H9 (cell line): ENCODE measurements at regions not wholly inside any gene's neighbourhood (a gene's known extent, or its start where the extent isn't known, plus 50 kb on each side); places are given as distances from the start of the nearest gene placed in this dataset.

Experiments used
- DNase-seq: peaks from one replicate; pipeline ENCODE4 v3.0.0-alpha.2; 2017
- H2AFZ ChIP-seq: one replicate; pipeline ENCODE4 v1.6.1; 2013; ENCODE audit warnings: mild to moderate bottlenecking, low read length, control low read depth, moderate library complexity
- H2AK5ac ChIP-seq: 2 replicates; pipeline ENCODE4 v1.6.1; 2013; ENCODE audit warnings: low read length, control low read depth, mixed read lengths; ENCODE audit not compliant: insufficient read length
- H2BK120ac ChIP-seq: one replicate; pipeline ENCODE4 v1.6.1; 2013; ENCODE audit warnings: low read depth, mild to moderate bottlenecking, low read length, control low read depth, inconsistent platforms; ENCODE audit not compliant: poor library complexity, severe bottlenecking
- H2BK12ac ChIP-seq: 2 replicates; pipeline ENCODE4 v1.6.1; 2013; ENCODE audit warnings: low read length, control low read depth, mixed read lengths, low read depth; ENCODE audit not compliant: insufficient read length
- H2BK15ac ChIP-seq: 2 replicates; pipeline ENCODE4 v1.6.1; 2013; ENCODE audit warnings: low read depth, low read length, control low read depth
- H2BK20ac ChIP-seq: one replicate; pipeline ENCODE4 v1.6.1; 2013; ENCODE audit warnings: low read depth, mild to moderate bottlenecking, low read length, control low read depth, inconsistent platforms; ENCODE audit not compliant: poor library complexity, severe bottlenecking
- H2BK5ac ChIP-seq: 2 replicates; pipeline ENCODE4 v1.6.1; 2013; ENCODE audit warnings: low read length, control low read depth, mixed read lengths; ENCODE audit not compliant: insufficient read length
- H3K14ac ChIP-seq: 2 replicates; pipeline ENCODE4 v1.6.1; 2013; ENCODE audit warnings: low read length, control low read depth; ENCODE audit not compliant: insufficient read depth
- H3K18ac ChIP-seq: 2 replicates; pipeline ENCODE4 v1.6.1; 2013; ENCODE audit warnings: low read depth, mild to moderate bottlenecking, mixed read lengths, low read length, control low read depth; ENCODE audit not compliant: insufficient read length
- H3K23ac ChIP-seq: 2 replicates; pipeline ENCODE4 v1.6.1; 2013; ENCODE audit warnings: low read length, control low read depth, mixed read lengths, low read depth; ENCODE audit not compliant: insufficient read length
- H3K23me2 ChIP-seq: 2 replicates; pipeline ENCODE4 v1.6.1; 2013; ENCODE audit warnings: low read depth, mild to moderate bottlenecking, mixed read lengths, low read length, control low read depth; ENCODE audit not compliant: insufficient read length, poor library complexity, severe bottlenecking
- H3K27ac ChIP-seq: 2 replicates; pipeline ENCODE4 v1.5.1; 2013; ENCODE audit warnings: low read length, control low read depth, mixed read lengths, low read depth; ENCODE audit not compliant: insufficient read length
- H3K27me3 ChIP-seq: 2 replicates; pipeline ENCODE4 v1.6.1; 2013; ENCODE audit warnings: low read length, control low read depth, inconsistent platforms; ENCODE audit not compliant: insufficient read depth
- H3K4ac ChIP-seq: 2 replicates; pipeline ENCODE4 v1.6.1; 2013; ENCODE audit warnings: low read depth, mild to moderate bottlenecking, control low read depth, inconsistent platforms, low read length, moderate library complexity
- H3K4me1 ChIP-seq: 2 replicates; pipeline ENCODE4 v1.6.1; 2013; ENCODE audit warnings: low read length, control low read depth, inconsistent platforms; ENCODE audit not compliant: insufficient read depth
- H3K4me2 ChIP-seq: 2 replicates; pipeline ENCODE4 v1.6.1; 2013; ENCODE audit warnings: low read length, control low read depth, mixed read lengths; ENCODE audit not compliant: insufficient read length, insufficient read depth
- H3K56ac ChIP-seq: 2 replicates; pipeline ENCODE4 v1.6.1; 2013; ENCODE audit warnings: low read depth, mild to moderate bottlenecking, mixed read lengths, low read length, control low read depth; ENCODE audit not compliant: insufficient read length
- H3K79me1 ChIP-seq: 2 replicates; pipeline ENCODE4 v1.6.1; 2013; ENCODE audit warnings: low read depth, mild to moderate bottlenecking, moderate library complexity, low read length, control low read depth, inconsistent platforms; ENCODE audit not compliant: insufficient read depth, poor library complexity, severe bottlenecking
- H3K79me2 ChIP-seq: 2 replicates; pipeline ENCODE4 v1.6.1; 2013; ENCODE audit warnings: low read length, control low read depth, inconsistent platforms; ENCODE audit not compliant: insufficient read depth
- H3K9ac ChIP-seq: 2 replicates; pipeline ENCODE4 v1.6.1; 2013; ENCODE audit warnings: low read length, control low read depth, mixed read lengths; ENCODE audit not compliant: insufficient read length; ENCODE audit errors: extremely low read depth
- H3K9me3 ChIP-seq: one replicate; pipeline ENCODE4 v1.6.1; 2013; ENCODE audit warnings: low read depth, low read length, inconsistent platforms; ENCODE audit not compliant: control insufficient read depth
- H3T11ph ChIP-seq: one replicate; pipeline ENCODE4 v1.6.1; 2013; ENCODE audit warnings: mild to moderate bottlenecking, low read length, control low read depth, inconsistent platforms
- H4K20me1 ChIP-seq: one replicate; pipeline ENCODE4 v1.6.1; 2013; ENCODE audit not compliant: control insufficient read depth, insufficient read length, insufficient read depth
- H4K5ac ChIP-seq: 2 replicates; pipeline ENCODE4 v1.6.1; 2013; ENCODE audit warnings: low read depth, mild to moderate bottlenecking, mixed read lengths, low read length, control low read depth; ENCODE audit not compliant: insufficient read length
- H4K8ac ChIP-seq: replicated peaks from 2 replicates; pipeline ENCODE4 v1.6.1; 2013; ENCODE audit warnings: low read length, control low read depth, mixed read lengths, low read depth; ENCODE audit not compliant: insufficient read length
- H4K91ac ChIP-seq: 2 replicates; pipeline ENCODE4 v1.6.1; 2013; ENCODE audit warnings: low read depth, mild to moderate bottlenecking, moderate library complexity, mixed read lengths, low read length, control low read depth; ENCODE audit not compliant: insufficient read length
- H3K27ac Mint-ChIP-seq, 3 experiments: 2 replicates in 2 of 3; 3 replicates in 1 of 3; pipeline ENCODE4 v1.8.0; 2020 to 2021; ENCODE audit warnings: mixed read lengths in 3 of 3, mild to moderate bottlenecking in 1 of 3, moderate library complexity in 1 of 3
- H3K27me3 Mint-ChIP-seq: 2 replicates; pipeline ENCODE4 v1.8.0; 2021; ENCODE audit warnings: low read depth, mild to moderate bottlenecking, moderate library complexity, mixed read lengths
- H3K36me3 Mint-ChIP-seq, 3 experiments: 2 replicates in 2 of 3; 3 replicates in 1 of 3; pipeline ENCODE4 v1.8.0; 2020 to 2021; ENCODE audit warnings: low read depth in 3 of 3, mixed read lengths in 3 of 3; ENCODE audit not compliant: insufficient read depth in 1 of 3
- H3K4me1 Mint-ChIP-seq, 2 experiments: 2 replicates each; pipeline ENCODE4 v1.8.0; 2020; ENCODE audit warnings: mixed read lengths in 2 of 2
- H3K4me3 Mint-ChIP-seq, 2 experiments: 2 replicates in 1 of 2; 3 replicates in 1 of 2; pipeline ENCODE4 v1.8.0; 2020 to 2021; ENCODE audit warnings: mild to moderate bottlenecking in 2 of 2, mixed read lengths in 2 of 2, moderate library complexity in 1 of 2
- H3K9me3 Mint-ChIP-seq, 2 experiments: 2 replicates in 1 of 2; 3 replicates in 1 of 2; pipeline ENCODE4 v1.8.0; 2020; ENCODE audit warnings: mild to moderate bottlenecking in 2 of 2, mixed read lengths in 2 of 2, moderate library complexity in 1 of 2
- WGBS: extraction: QIAGEN DNeasy Blood & Tissue Kit; methylation state at CpG from one replicate; pipeline ENCODE4 v1.1.7; 2013; ENCODE audit warnings: missing lambda C conversion rate, low lambda C conversion rate, mixed read lengths; ENCODE audit not compliant: insufficient read length; ENCODE audit errors: extremely low coverage; 5-methylcytosine and 5-hydroxymethylcytosine counted together
- TF ChIP-seq, protein P1 (sequence below): fragments of 200-600 bp; sonication (generic); conservative IDR thresholded peaks from 3 replicates; pipeline ENCODE4 v1.8.0; 2021; ENCODE audit warnings: antibody characterized with exemption, mild to moderate bottlenecking

DNA sequence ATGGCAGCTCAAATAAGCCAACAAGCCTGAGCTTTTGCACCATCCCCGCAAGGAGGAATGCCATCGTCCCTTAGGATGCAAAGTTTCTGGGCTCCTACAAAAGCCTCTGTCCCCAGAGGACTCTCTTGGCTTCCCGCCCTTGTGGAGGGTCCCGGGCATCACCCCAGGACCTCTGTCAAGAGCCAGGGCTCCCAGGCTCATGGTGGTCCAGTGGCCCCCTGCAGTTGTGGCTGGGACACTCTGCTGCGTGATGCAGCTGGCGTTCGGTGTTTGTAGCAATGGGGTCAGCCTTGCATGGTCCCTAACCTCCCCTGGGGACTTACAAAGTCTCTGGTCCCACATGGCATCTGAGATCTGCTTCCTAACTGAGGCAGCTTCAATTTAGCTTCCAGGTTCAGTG lies 104.7 kb downstream of the RIPK4 start:
- Histone ChIP-seq H2BK20ac (no peak overlapping the region), H3K9me3 (no peaks in the 10 kb centered on the region), H2BK5ac (no peak overlapping the region), H3K4me1 (no peaks in the 10 kb centered on the region; the same call in 1 of the 2 replicates), H3K23me2 (no peaks in the 10 kb centered on the region), H3K27ac (no peak overlapping the region), H3K79me1 (no peaks in the 10 kb centered on the region), H3K4me2 (no peak overlapping the region), H4K5ac (no peak overlapping the region), H4K8ac (no peak overlapping the region), H3K23ac (no peak overlapping the region), H4K20me1 (no peaks in the 10 kb centered on the region), H3K18ac (no peak overlapping the region), H3K9ac (no peak overlapping the region), H3K14ac (no peak overlapping the region), H3T11ph (no peak overlapping the region), H2AK5ac (no peak overlapping the region), H3K56ac (no peak overlapping the region), H2AFZ (no peak overlapping the region), H2BK120ac (no peak overlapping the region), H2BK12ac (no peak overlapping the region), H4K91ac (no peak overlapping the region), H3K4ac (no peak overlapping the region), H3K79me2 (no peaks in the 10 kb centered on the region), H3K27me3 (no peaks in the 10 kb centered on the region), H2BK15ac (no peak overlapping the region)
- H3K4me1 Mint-ChIP-seq, result peaks cover 17 to 24% of the 10 kb centered on the region in 2 experiments
- H3K9me3 Mint-ChIP-seq, result no peaks in the 10 kb centered on the region
- H3K36me3 Mint-ChIP-seq, result no peaks in the 10 kb centered on the region; a peak in 1 of 7 replicates
- H3K27me3 Mint-ChIP-seq, result peaks cover 10% of the 10 kb centered on the region
- no CpG with 5 or more reads among the region's 7 CpGs for WGBS
- TF ChIP-seq, protein P1, sequence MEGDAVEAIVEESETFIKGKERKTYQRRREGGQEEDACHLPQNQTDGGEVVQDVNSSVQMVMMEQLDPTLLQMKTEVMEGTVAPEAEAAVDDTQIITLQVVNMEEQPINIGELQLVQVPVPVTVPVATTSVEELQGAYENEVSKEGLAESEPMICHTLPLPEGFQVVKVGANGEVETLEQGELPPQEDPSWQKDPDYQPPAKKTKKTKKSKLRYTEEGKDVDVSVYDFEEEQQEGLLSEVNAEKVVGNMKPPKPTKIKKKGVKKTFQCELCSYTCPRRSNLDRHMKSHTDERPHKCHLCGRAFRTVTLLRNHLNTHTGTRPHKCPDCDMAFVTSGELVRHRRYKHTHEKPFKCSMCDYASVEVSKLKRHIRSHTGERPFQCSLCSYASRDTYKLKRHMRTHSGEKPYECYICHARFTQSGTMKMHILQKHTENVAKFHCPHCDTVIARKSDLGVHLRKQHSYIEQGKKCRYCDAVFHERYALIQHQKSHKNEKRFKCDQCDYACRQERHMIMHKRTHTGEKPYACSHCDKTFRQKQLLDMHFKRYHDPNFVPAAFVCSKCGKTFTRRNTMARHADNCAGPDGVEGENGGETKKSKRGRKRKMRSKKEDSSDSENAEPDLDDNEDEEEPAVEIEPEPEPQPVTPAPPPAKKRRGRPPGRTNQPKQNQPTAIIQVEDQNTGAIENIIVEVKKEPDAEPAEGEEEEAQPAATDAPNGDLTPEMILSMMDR, result no peak
- no peak overlapping the region for H3K4me3 Mint-ChIP-seq
- DNase-seq, result no peak
- H3K27ac Mint-ChIP-seq, result no peak overlapping the region
